Tibial nerve (tissue), 4 donors: ENCODE measurements at regions not wholly inside any gene's neighbourhood (a gene's known extent, or its start where the extent isn't known, plus 50 kb on each side); places are given as distances from the start of the nearest gene placed in this dataset.

ENCODE experiments used
- CTCF ChIP-seq, 5 experiments: fragments of 200-600 bp in 3 of 5; fragments of 450-650 bp in 2 of 5; sonication (generic) in 3 of 5; IDR thresholded peaks; one replicate each; pipeline ENCODE4 v1.5.1; 2016 to 2019; ENCODE audit warnings: antibody characterized with exemption in 5 of 5, mild to moderate bottlenecking in 3 of 5, moderate library complexity in 2 of 5
- EP300 ChIP-seq, 2 donors: sonication (generic); formaldehyde crosslinking; IDR thresholded peaks; one replicate each; pipeline ENCODE4 v1.6.1; 2017; ENCODE audit warnings: antibody characterized with exemption in 2 of 2, mild to moderate bottlenecking in 1 of 2
- POLR2A ChIP-seq, 2 donors: fragments of 450-650 bp; IDR thresholded peaks; one replicate each; pipeline ENCODE4 v1.6.1; 2017; ENCODE audit warnings: antibody characterized with exemption in 2 of 2, mild to moderate bottlenecking in 2 of 2, moderate library complexity in 2 of 2

GRCh38 chr13:29677627-29678026, 82.1 kb upstream of the SLC7A1 start:
- TF ChIP-seq CTCF (IDR thresholded peaks at IDR 0.05) = no peak
- TF ChIP-seq EP300 (IDR thresholded peaks at IDR 0.05) = no peak
- no peak for TF ChIP-seq POLR2A (IDR thresholded peaks at IDR 0.05)
